ENCODE measurements at regions not wholly inside any gene's neighbourhood (a gene's known extent, or its start where the extent isn't known, plus 50 kb on each side); places are given as distances from the start of the nearest gene placed in this dataset.

GRCh38 chr9:86830356-86830755, 117.0 kb downstream of the GAS1 start:
- DNase-seq (ENCODE audit: low read depth in 2 of 2): no peak

- DNase-seq (ENCODE audit: low read depth in 2 of 2): no peak
Measured at GRCh38 chr9:86829496-86830046, 117.7 kb downstream of the GAS1 start.

- no peak for DNase-seq (ENCODE audit: low read depth in 2 of 2)
Measured at GRCh38 chr9:86828631-86829030, 118.7 kb downstream of the GAS1 start.

GRCh38 chr9:86827893-86828292, 119.4 kb downstream of the GAS1 start:
- DNase-seq (ENCODE audit: low read depth in 2 of 2): no peak

DNA sequence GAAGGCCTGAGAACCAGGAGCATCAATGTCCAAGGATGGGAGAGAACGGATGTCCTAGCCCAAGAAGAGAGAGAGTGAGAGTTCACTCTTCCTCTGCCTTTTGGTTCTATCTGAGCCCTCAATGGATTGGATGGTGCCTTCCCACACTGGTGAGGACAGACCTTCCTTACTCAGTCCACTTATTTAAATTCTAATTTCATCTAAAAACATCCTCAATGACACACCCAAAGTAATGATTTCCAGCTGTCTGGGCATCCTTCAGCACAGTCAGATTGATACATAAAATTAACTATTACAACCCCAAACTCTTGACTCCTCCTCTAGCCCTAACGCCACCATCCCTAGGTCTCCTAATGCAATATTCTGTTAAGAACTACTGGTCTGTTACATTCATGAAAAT, 122.0 kb downstream of the GAS1 start:
- no peak for DNase-seq (ENCODE audit: low read depth in 2 of 2)

DNA sequence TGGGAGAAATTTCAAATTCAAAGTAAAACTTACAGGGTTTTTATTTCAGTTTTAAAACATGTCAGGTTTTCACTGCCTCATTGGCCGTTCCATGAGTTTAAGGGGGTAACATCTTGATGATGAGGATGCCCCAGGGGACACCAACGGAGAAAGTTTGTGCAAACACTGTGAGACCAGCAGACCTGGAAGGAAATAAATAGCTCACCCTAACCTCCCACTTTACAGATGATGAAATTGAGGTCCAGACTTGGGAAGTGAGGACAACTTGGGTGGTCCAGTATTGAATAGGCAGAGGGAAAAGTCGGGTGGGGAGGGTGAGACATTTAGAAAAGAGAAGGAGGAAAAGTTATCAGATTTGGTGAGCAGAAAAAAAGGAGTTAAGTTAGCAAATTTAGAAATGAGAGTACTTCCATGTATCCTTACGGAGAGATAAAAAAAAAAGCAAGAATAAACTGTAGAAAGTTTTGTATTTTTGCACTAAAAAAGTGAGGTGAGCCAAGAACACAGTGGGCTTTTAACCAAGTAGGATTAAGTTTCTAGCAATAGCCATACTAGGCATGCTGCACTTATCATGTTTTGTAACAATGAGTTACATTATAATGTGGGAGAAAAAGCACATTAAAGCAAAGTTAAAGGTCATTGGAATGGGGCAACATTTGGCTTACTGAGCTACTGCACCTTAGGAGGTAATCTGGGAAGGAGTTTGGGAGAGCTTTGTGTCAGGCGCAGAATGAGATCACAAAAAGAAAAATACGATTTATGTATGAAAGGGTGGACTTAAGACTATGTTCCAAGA, 125.1 kb downstream of the GAS1 start:
- DNase-seq (ENCODE audit: low read depth in 2 of 2): no peak

GRCh38 chr9:86821006-86821845, 126.1 kb downstream of the GAS1 start:
- no peak for DNase-seq (ENCODE audit: low read depth in 2 of 2)

GRCh38 chr9:86819552-86819951, 127.8 kb downstream of the GAS1 start:
- no peak for DNase-seq (ENCODE audit: low read depth in 2 of 2)

- DNase-seq (ENCODE audit: low read depth in 2 of 2): no peak
Measured at GRCh38 chr9:86818636-86819035, 128.7 kb downstream of the GAS1 start.

- no peak for DNase-seq (ENCODE audit: low read depth in 2 of 2)
Measured at GRCh38 chr9:86816868-86817267, 130.4 kb downstream of the GAS1 start.

- no peak for DNase-seq (ENCODE audit: low read depth in 2 of 2)
Measured at GRCh38 chr9:86816366-86816765, 130.9 kb downstream of the GAS1 start.

DNA sequence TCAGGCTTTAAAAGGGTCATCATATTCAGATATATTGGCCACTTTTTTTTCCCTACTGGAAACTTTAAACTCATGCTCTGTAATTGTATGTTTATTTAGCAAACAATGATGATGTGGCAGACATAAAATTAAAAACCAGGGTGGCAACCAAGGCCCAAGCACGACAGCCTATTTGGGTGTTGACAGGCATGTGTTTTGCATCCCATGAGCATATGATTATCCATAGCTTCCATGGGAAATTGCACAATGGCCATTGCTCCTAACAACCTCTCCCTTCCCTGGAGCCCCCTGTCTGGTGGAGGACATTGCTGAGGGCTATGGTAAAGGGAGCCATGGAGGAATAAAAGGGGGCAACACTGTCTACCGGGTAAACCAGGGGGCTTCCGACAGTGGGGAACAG, 134.7 kb downstream of the GAS1 start:
- no peak for DNase-seq (ENCODE audit: low read depth in 2 of 2)

- DNase-seq (ENCODE audit: low read depth in 2 of 2): no peak
Measured at GRCh38 chr9:86809759-86810367, 137.4 kb downstream of the GAS1 start.

DNA sequence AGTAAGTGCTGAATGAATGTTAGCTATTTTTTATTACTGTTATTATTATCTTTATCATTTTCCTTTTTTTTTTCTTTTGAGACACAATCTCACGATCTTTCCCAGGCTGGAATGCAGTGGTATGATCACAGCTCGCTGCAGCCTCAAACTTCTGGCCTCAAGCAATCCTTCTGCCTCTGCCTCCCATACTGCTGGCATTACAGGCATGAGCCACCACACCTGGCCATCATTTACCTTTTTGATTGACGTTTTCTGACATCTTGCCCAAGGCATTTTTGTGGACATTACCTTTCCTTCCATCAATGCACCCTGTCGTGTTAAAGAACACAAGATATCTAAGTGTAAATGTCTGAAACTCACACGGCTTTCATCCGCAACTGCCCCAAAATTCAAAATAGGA, 138.2 kb downstream of the GAS1 start:
- no peak for DNase-seq (ENCODE audit: low read depth in 2 of 2)

- DNase-seq (ENCODE audit: low read depth in 2 of 2): no peak
Measured at GRCh38 chr9:86807367-86807976, 139.8 kb downstream of the GAS1 start.

- no peak for DNase-seq (ENCODE audit: low read depth in 2 of 2)
Measured at GRCh38 chr9:86804011-86804410, 143.3 kb downstream of the GAS1 start.

DNA sequence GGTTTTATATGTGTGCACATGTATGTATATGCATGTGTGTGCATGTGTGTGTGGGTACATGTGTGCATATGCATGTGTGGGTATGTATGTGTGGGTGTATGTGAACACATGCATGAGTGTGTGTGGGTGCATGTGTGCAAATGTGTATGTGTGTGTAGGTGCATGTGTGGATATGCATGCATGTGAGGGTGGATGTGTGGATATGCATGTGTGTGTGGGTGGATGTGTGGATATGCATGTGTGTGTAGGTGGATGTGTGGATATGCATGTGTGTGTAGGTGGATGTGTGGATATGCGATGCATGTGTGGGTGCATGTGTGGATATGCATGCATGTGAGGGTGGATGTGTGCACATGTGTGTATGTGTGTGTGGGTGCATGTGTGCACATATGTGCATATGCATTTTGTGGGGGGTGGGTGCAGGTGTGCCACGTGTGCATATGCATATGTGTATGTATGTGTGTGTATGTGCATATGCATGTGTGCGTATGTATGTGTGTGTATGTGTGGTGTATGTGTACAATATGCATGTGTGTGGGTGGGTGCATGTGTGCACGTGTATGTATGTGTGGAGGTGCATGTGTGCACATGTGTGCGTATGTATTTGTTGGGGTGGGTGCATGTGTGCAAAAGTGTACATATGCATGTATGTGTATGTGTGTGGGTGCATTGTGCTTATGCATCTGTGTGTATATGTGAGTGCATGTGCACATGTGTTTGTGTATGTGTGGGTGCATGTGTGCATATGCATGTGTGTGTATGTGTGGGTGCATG, 144.2 kb downstream of the GAS1 start:
- DNase-seq (ENCODE audit: low read depth in 2 of 2): no peak

DNA sequence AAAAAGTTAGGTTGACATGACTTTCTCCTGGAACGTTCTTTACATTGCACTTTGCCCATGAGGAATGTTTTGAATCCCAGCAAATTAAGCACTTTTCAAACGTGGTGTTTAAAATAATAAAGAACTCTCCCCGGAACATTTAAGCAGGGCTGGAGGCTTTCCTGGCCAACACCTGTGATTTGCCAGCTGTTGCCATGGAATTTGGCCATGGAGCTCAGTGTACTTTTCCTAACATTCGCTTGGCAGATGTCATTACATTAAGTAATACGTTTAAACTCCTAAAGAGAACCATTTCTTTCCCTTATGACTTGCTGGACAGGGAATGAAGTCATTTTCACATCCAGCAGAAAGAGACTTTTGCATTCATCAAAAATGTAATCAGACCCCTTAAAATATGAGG, 146.1 kb downstream of the GAS1 start:
- no peak for DNase-seq (ENCODE audit: low read depth in 2 of 2)

DNA sequence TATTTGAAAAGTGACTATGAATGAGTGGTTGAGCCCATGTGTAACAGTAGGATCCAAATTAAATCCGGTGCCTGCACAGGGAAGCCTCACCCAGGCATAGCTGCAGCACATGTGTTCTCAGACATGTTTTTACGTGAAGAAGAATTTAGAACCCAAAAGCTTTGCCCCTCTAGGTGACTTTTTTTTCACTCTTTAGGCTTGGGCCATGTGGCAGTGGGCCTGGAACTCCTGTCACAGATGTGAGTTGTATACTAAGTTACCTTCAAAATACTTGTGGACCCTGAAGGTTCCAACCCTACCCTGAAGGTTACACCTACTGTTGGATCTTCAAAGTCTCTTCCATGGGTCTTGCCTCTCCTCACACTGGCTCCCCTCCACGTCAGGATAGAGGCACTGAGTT, 146.6 kb downstream of the GAS1 start:
- no peak for DNase-seq (ENCODE audit: low read depth in 2 of 2)

DNA sequence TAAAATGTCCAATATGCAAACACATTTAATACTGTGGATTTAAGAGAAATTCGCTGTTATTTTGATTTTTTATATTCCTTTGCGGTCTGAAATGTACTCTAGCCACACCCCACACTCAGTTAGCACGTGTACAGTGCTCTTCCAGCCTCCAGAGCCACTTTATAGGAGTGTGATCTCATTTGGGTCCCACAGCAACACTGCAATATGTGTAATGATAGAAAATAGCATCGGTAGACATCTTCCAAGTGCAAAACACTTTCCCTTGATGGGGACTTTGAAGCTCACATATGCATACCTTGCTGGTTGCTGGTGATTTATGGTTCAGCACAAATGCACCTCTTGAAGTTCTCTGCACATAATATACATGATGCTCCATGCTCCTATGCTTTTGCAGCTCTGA, 148.3 kb downstream of the GAS1 start:
- no peak for DNase-seq (ENCODE audit: low read depth in 2 of 2)

DNA sequence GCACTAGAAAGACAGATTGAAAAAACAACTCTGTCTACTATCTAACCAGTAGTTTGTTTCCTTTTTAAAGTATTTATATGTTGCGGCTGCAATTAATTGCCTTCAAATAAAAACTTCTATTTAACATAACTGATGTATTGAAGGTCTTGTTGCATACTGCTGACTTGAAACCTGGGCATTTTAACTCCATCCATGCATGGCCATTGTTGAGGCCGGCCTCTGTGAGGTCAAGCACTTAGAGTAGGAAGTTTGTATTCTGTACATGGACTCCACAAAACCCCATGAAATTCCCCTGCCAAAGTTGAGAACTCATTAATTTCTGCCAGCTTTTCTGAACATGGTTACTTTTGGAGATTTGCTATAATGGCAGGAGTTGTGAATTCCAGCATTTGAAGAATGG, 150.6 kb downstream of the GAS1 start:
- no peak for DNase-seq (ENCODE audit: low read depth in 2 of 2)

Data from stimulated activated CD4-positive, alpha-beta T cell treated with anti-CD3 and anti-CD28 coated beads, Interleukin-12 subunit alpha, Interleukin-12 subunit beta, amount 100 ng/mL, for 24 hours (primary cell).